Keratinocyte (primary cell): ENCODE measurements at regions not wholly inside any gene's neighbourhood (a gene's known extent, or its start where the extent isn't known, plus 50 kb on each side); places are given as distances from the start of the nearest gene placed in this dataset.

ENCODE experiments used
- EZH2 ChIP-seq: IDR thresholded peaks from one replicate; pipeline ENCODE4 v1.6.1; 2012; ENCODE audit warnings: inconsistent platforms, mild to moderate bottlenecking, low read length, moderate library complexity
- TF ChIP-seq, protein P1 (sequence below), 3 experiments: IDR thresholded peaks in 1 of 3; conservative IDR thresholded peaks in 1 of 3; optimal IDR thresholded peaks in 1 of 3; 2 replicates in 2 of 3; 3 replicates in 1 of 3; pipeline versions ENCODE3 to v1.5.1; 2011; ENCODE audit warnings: low read length in 3 of 3, mild to moderate bottlenecking in 3 of 3, moderate library complexity in 2 of 3, control low read depth in 1 of 3, inconsistent platforms in 1 of 3; ENCODE audit not compliant: insufficient read depth in 2 of 3; ENCODE audit errors: extremely low read depth in 1 of 3

DNA sequence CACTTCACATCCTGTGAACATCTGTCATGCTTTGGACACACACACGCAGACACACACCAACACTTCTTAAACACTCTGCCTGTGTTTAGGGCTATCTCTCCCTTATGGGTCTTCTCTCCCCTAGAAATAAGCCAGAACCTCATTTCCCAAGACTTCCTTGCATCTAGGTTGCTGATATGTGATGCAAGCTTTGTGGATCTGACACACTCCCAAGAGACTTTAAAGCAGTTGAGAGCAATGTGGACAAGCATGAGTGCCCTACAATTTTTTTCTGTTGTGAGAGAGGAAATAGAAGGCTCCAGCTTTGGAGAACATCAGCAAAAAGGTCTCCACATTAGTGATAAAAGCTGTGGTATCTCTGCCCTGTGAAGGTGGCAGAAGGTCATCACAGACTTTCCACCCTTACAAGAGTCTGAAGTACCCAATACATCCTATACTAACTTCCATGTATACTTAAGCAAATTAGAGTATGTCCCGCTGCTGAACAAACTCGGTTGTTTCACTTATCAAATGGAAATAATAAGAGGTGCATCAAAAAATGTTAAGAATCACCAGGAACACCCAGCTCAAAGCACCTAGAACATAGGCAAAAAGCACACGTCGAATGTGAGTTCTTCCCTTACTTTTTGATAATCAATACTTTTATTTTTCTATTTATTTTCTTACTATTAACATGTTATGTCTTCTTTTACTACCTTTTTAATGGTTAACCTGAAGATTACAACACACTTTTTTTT, 267.6 kb downstream of the SETD4 start:
- TF ChIP-seq, protein P1, sequence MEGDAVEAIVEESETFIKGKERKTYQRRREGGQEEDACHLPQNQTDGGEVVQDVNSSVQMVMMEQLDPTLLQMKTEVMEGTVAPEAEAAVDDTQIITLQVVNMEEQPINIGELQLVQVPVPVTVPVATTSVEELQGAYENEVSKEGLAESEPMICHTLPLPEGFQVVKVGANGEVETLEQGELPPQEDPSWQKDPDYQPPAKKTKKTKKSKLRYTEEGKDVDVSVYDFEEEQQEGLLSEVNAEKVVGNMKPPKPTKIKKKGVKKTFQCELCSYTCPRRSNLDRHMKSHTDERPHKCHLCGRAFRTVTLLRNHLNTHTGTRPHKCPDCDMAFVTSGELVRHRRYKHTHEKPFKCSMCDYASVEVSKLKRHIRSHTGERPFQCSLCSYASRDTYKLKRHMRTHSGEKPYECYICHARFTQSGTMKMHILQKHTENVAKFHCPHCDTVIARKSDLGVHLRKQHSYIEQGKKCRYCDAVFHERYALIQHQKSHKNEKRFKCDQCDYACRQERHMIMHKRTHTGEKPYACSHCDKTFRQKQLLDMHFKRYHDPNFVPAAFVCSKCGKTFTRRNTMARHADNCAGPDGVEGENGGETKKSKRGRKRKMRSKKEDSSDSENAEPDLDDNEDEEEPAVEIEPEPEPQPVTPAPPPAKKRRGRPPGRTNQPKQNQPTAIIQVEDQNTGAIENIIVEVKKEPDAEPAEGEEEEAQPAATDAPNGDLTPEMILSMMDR (optimal IDR thresholded peaks at IDR 0.05 in 1 of 3, IDR thresholded peaks at IDR 0.05 in 1 of 3, conservative IDR thresholded peaks at IDR 0.05 in 1 of 3; ENCODE audit: extremely low read depth in 1 of 3, insufficient read depth in 2 of 3, low read length in 3 of 3) = no peak
- TF ChIP-seq EZH2 = no peak
